NB4 (cell line): ENCODE measurements at regions not wholly inside any gene's neighbourhood (a gene's known extent, or its start where the extent isn't known, plus 50 kb on each side); places are given as distances from the start of the nearest gene placed in this dataset.

Experiments
- DNase-seq: peaks from one replicate; pipeline ENCODE4 v3.0.0; 2010; ENCODE audit warnings: low read depth
- H3K4me3 ChIP-seq: one replicate; pipeline ENCODE4 v1.5.1; 2011; ENCODE audit warnings: mild to moderate bottlenecking, low read depth, low read length, moderate library complexity
- MYC ChIP-seq: IDR thresholded peaks from 2 replicates; pipeline ENCODE4 v1.6.1; 2011; ENCODE audit warnings: low read depth, low read length
- POLR2A ChIP-seq: IDR thresholded peaks from 2 replicates; pipeline ENCODE4 v1.6.1; 2011; ENCODE audit warnings: mild to moderate bottlenecking; ENCODE audit not compliant: insufficient read length; ENCODE audit errors: extremely low read depth
- TF ChIP-seq, protein P1 (sequence below): IDR thresholded peaks from one replicate; pipeline ENCODE4 v1.5.1; 2012; ENCODE audit warnings: low read depth, low read length
- TF ChIP-seq, protein P2 (sequence below): IDR thresholded peaks from 2 replicates; pipeline ENCODE4 v1.6.1; 2011; ENCODE audit warnings: low read depth, low read length

DNA sequence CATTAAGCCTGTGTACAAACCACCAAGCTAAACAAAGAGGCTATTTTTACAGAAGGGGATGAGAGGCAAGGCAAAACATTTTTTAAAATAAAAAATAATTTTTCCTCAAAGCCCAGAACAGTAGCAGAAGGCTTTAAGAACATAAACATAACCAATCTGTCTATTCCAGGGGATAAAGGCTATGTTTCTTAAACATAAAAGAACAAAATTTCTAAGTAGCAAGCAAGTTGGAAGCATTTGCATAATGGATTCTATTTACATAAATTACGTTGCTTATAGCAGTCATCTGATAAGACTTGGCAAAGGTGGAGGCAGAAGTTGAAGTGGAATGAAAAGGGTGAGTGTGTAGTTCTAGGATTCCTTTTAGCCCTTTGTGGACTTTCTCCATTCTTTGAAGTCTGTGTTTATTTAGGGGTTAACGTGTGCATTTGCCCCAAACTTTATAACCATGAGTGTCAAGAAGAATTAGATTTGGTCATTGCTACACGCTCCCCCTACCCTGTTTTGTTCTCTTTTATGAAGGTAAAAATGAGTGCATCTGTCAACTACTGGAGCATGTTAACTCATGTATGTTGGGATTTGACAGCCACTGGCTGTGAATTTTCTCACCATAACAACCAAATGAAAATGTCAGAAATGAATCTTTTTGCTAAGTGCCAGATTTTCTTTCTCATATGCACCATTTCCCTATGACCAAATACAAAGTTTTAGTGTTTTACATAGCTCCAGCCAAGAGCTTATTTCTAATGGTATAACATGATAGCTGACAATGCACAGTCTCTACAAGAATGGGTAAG, 378.4 kb upstream of the IGFBP7 start:
- no peak for DNase-seq
- no peak overlapping the region for H3K4me3 ChIP-seq
- TF ChIP-seq MYC (no peak), POLR2A (no peak)
- TF ChIP-seq, protein P1, sequence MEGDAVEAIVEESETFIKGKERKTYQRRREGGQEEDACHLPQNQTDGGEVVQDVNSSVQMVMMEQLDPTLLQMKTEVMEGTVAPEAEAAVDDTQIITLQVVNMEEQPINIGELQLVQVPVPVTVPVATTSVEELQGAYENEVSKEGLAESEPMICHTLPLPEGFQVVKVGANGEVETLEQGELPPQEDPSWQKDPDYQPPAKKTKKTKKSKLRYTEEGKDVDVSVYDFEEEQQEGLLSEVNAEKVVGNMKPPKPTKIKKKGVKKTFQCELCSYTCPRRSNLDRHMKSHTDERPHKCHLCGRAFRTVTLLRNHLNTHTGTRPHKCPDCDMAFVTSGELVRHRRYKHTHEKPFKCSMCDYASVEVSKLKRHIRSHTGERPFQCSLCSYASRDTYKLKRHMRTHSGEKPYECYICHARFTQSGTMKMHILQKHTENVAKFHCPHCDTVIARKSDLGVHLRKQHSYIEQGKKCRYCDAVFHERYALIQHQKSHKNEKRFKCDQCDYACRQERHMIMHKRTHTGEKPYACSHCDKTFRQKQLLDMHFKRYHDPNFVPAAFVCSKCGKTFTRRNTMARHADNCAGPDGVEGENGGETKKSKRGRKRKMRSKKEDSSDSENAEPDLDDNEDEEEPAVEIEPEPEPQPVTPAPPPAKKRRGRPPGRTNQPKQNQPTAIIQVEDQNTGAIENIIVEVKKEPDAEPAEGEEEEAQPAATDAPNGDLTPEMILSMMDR = no peak
- TF ChIP-seq, protein P2, sequence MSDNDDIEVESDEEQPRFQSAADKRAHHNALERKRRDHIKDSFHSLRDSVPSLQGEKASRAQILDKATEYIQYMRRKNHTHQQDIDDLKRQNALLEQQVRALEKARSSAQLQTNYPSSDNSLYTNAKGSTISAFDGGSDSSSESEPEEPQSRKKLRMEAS = no peak

DNA sequence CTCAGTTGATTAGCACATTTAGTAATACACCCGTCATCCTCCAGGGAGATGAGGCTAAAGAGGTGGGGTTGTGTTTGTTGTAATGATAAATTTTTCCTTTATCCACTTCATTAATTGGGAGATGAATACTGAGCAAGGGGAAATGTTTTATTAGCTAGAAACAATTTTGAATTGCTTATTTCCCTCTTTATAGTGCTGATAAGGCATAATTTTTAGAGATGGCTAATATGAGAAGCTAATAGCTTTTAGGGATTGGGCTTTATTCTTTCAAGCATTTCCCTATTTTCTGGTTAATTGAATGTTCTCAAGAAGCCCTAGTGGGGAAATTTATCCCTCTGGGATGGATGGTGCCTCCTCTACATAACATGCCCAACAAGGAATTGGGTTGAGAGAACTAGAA, 365.2 kb upstream of the IGFBP7 start:
- DNase-seq = no peak
- TF ChIP-seq, protein P2 = no peak
- no peak for TF ChIP-seq POLR2A
- H3K4me3 ChIP-seq = no peak overlapping the region

DNA sequence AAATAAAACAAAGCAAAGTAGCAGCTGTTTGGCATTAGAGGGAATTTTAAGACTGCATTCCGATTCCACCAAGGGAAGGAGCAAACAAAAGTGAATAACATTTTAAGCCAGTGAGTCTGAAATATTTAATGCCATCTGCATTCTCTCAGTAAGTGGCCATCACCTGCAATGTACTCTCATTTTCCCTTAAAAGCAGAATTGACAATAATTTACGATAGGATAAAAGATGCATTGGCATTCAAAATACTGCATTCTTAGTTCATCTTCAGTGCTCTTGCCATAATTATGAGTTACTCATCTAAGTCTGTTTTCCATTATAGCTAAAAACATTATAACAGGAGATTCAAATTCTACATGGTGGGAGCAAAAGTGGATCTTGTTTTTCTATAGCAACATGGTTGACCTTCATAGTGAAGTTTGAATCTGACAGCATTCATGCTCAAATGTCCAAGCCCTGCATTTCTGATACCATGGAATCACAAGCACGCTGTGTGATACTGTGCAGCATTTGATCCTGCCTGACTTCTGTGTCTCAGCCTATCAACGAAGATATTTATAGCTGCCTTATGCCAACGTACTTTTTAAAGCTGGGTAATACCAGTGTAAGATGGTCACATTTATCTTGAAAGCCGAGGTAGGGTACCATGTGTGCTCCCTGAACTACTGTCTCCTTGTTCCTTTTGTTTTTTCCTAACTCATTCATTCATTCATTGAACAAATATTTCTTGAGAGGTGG, 355.3 kb upstream of the IGFBP7 start:
- no peak for TF ChIP-seq MYC
- TF ChIP-seq, protein P2 = no peak
- no peak for TF ChIP-seq POLR2A
- DNase-seq = no peak
- H3K4me3 ChIP-seq = no peak overlapping the region

DNA sequence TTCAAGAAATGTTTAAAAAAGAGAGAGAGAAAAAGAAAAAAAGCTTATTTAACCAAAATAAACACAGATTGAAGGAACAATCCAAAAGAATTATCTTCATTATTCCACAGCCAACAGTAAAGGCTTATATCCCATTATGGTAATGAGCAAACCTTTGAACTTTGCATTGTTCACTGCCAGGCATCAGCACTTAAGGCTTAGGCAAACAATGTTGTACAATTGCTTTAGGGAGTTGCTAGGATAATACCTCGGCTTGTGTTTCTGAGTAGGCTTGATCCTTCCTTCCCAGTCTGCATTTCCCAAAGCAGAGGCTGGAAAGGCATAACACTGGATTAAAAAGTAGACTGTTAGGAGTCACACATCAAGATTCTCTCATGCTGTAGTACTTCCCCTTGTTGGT, 352.7 kb upstream of the IGFBP7 start:
- TF ChIP-seq POLR2A (no peak), MYC (no peak)
- TF ChIP-seq, protein P2 = no peak
- TF ChIP-seq, protein P1 = no peak
- H3K4me3 ChIP-seq = no peak overlapping the region
- no peak for DNase-seq

DNA sequence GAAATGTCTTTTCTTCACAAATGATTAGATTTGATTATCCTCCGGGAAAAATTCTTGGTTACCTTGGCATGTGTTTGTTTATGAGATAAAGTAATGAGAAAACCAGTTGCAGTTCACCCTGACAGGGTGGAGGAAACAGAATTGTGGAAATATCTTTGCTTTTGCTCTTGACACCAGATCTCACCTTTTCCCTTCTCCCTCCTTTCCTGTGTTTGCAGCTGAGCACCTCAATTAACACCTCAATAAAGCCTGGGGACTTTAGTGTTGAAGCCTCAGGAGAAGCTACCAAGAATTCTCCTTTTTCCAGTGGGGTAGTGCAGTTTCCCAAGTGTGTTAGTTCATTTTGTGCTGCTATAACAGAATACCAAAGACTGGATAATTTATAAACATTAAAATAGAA, 350.8 kb upstream of the IGFBP7 start:
- no peak for DNase-seq
- H3K4me3 ChIP-seq = no peak overlapping the region
- TF ChIP-seq, protein P1 = no peak
- no peak for TF ChIP-seq MYC
- TF ChIP-seq, protein P2 = no peak
- no peak for TF ChIP-seq POLR2A

DNA sequence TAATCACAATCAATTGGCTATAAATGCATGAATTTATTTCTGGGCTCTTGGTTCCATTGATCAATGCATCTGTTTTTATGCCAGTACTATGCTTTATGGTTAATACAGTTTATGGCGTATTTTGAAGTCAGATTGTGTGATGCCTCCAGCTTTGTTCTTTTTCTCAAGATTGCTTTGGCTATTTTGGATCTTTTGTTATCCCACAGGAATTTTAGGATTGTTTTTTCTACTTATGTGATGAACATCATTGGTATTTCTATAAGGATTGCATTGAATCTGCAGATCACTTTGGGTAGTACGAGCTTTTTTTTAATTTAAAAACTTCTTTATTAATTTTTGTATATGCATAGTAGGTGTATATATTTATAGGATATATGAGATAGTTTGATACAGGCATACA, 338.7 kb upstream of the IGFBP7 start:
- no peak for DNase-seq
- H3K4me3 ChIP-seq = no peak overlapping the region
- no peak for TF ChIP-seq MYC
- TF ChIP-seq, protein P1 = no peak
- no peak for TF ChIP-seq POLR2A
- TF ChIP-seq, protein P2 = no peak
